Ovary (tissue), 3 donors: ENCODE measurements at regions not wholly inside any gene's neighbourhood (a gene's known extent, or its start where the extent isn't known, plus 50 kb on each side); places are given as distances from the start of the nearest gene placed in this dataset.

Source experiments
- EP300 ChIP-seq: sonication (generic); formaldehyde crosslinking; IDR thresholded peaks from one replicate; pipeline ENCODE4 v1.6.1; 2017; ENCODE audit warnings: antibody characterized with exemption
- TF ChIP-seq, protein P1 (sequence below), 3 donors: fragments of 450-650 bp in 2 of 3; fragments of 200-600 bp in 1 of 3; IDR thresholded peaks; one replicate each; pipeline versions ENCODE4 v1.5.1 to v1.8.0; 2016 to 2022; ENCODE audit warnings: antibody characterized with exemption in 3 of 3, mild to moderate bottlenecking in 1 of 3
- donor health status: DM: no; HTN: no; CAD: no.

DNA sequence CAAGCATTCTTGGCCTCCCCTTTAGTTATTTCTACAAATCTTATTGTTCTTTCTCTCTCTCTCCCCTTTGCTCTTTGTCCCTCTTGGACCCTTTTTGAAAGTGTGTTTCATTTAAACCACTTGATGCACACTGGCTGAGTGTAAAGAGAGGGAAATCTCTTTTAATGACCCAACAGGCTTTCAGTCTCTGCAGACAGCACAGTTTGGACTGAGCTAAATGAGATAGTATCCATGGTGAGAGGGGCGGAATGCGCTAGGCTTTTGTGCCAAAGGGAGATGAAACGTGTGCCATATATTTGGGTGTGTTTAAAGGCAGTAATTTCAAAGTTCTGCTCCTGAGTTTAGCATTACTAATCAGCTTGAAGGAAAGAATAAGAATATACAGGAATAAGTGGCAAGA is 184.9 kb downstream of the PCSK1 start:
- no peak for TF ChIP-seq EP300
- TF ChIP-seq, protein P1, sequence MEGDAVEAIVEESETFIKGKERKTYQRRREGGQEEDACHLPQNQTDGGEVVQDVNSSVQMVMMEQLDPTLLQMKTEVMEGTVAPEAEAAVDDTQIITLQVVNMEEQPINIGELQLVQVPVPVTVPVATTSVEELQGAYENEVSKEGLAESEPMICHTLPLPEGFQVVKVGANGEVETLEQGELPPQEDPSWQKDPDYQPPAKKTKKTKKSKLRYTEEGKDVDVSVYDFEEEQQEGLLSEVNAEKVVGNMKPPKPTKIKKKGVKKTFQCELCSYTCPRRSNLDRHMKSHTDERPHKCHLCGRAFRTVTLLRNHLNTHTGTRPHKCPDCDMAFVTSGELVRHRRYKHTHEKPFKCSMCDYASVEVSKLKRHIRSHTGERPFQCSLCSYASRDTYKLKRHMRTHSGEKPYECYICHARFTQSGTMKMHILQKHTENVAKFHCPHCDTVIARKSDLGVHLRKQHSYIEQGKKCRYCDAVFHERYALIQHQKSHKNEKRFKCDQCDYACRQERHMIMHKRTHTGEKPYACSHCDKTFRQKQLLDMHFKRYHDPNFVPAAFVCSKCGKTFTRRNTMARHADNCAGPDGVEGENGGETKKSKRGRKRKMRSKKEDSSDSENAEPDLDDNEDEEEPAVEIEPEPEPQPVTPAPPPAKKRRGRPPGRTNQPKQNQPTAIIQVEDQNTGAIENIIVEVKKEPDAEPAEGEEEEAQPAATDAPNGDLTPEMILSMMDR (IDR thresholded peaks at IDR 0.05): no peak
